ENCODE measurements at regions not wholly inside any gene's neighbourhood (a gene's known extent, or its start where the extent isn't known, plus 50 kb on each side); places are given as distances from the start of the nearest gene placed in this dataset.

GRCh38 chr5:89686081-89686765 is 723.3 kb downstream of the CETN3 start:
- Histone ChIP-seq H3K4me3 (no peak overlapping the region), H3K27me3 (no peaks in the 10 kb centered on the region), H3K36me3 (no peaks in the 10 kb centered on the region), H3K27ac (no peak overlapping the region), H3K4me1 (no peaks in the 10 kb centered on the region), H3K9me3 (no peaks in the 10 kb centered on the region)
- 22 to 29% methylated on average over 4 of the region's 4 CpGs for WGBS, 2 donors (ENCODE audit: low coverage in 1 of 2)
- DNase-seq: no peak
- TF ChIP-seq POLR2A (IDR thresholded peaks at IDR 0.05) (no peak), POLR2AphosphoS5 (IDR thresholded peaks at IDR 0.05) (no peak), CTCF (IDR thresholded peaks at IDR 0.05) (no peak), EP300 (IDR thresholded peaks at IDR 0.05; ENCODE audit: low read depth) (no peak)
- in situ Hi-C loops (cut with MboI; ENCODE audit: low pct_ligation_motif_present in 1 of 4, low pct_unique_long_range_greater_than_20kb in 1 of 4, low sequenced_read_pairs in 3 of 4) (no loop called here), intact Hi-C loops (cut with DNase I; ENCODE audit: low total_unique reads) (no loop called here)

GRCh38 chr5:89676634-89677033 is 732.9 kb downstream of the CETN3 start:
- Histone ChIP-seq H3K36me3 (no peaks in the 10 kb centered on the region), H3K27me3 (no peaks in the 10 kb centered on the region), H3K9me3 (no peaks in the 10 kb centered on the region), H3K27ac (no peak overlapping the region), H3K4me1 (no peaks in the 10 kb centered on the region), H3K4me3 (no peak overlapping the region)
- in situ Hi-C loops (cut with MboI; ENCODE audit: low pct_ligation_motif_present in 1 of 4, low pct_unique_long_range_greater_than_20kb in 1 of 4, low sequenced_read_pairs in 3 of 4) (no loop called here), intact Hi-C loops (cut with DNase I; ENCODE audit: low total_unique reads) (no loop called here)
- no peak for TF ChIP-seq EP300 (IDR thresholded peaks at IDR 0.05; ENCODE audit: low read depth)
- TF ChIP-seq CTCF (IDR thresholded peaks at IDR 0.05): no peak
- no peak for TF ChIP-seq POLR2A (IDR thresholded peaks at IDR 0.05)
- TF ChIP-seq POLR2AphosphoS5 (IDR thresholded peaks at IDR 0.05): no peak
- DNase-seq: no peak
- WGBS, 2 donors (ENCODE audit: low coverage in 1 of 2): 71% methylated on average over 2 of the region's 2 CpGs; no CpG with 5 or more reads in 1 of the 2 donors

GRCh38 chr5:89673019-89673418 is 736.5 kb downstream of the CETN3 start:
- Histone ChIP-seq H3K36me3 (no peaks in the 10 kb centered on the region), H3K9me3 (no peaks in the 10 kb centered on the region), H3K27ac (no peak overlapping the region), H3K4me1 (no peaks in the 10 kb centered on the region), H3K4me3 (no peak overlapping the region), H3K27me3 (no peaks in the 10 kb centered on the region)
- WGBS, 2 donors (ENCODE audit: low coverage in 1 of 2): 95 to 100% methylated on average over 1 of the region's 1 CpG
- intact Hi-C loops (cut with DNase I; ENCODE audit: low total_unique reads): no loop called here
- in situ Hi-C loops (cut with MboI; ENCODE audit: low pct_ligation_motif_present in 1 of 4, low pct_unique_long_range_greater_than_20kb in 1 of 4, low sequenced_read_pairs in 3 of 4): no loop called here
- TF ChIP-seq CTCF (IDR thresholded peaks at IDR 0.05) (no peak), POLR2AphosphoS5 (IDR thresholded peaks at IDR 0.05) (no peak), POLR2A (IDR thresholded peaks at IDR 0.05) (no peak), EP300 (IDR thresholded peaks at IDR 0.05; ENCODE audit: low read depth) (no peak)
- DNase-seq: no peak

- no peak for DNase-seq
- H3K4me1 ChIP-seq: no peaks in the 10 kb centered on the region
- no peaks in the 10 kb centered on the region for H3K36me3 ChIP-seq
- H3K27ac ChIP-seq: no peak overlapping the region
- H3K4me3 ChIP-seq: no peak overlapping the region
- no peaks in the 10 kb centered on the region for H3K9me3 ChIP-seq
- 71 to 79% methylated on average over 2 to 3 of the region's 3 CpGs for WGBS, 2 donors (ENCODE audit: low coverage in 1 of 2)
- H3K27me3 ChIP-seq: no peaks in the 10 kb centered on the region
- TF ChIP-seq EP300 (IDR thresholded peaks at IDR 0.05; ENCODE audit: low read depth) (no peak), POLR2AphosphoS5 (IDR thresholded peaks at IDR 0.05) (no peak), POLR2A (IDR thresholded peaks at IDR 0.05) (no peak), CTCF (IDR thresholded peaks at IDR 0.05) (no peak)
- in situ Hi-C loops (cut with MboI; ENCODE audit: low pct_ligation_motif_present in 1 of 4, low pct_unique_long_range_greater_than_20kb in 1 of 4, low sequenced_read_pairs in 3 of 4) (no loop called here), intact Hi-C loops (cut with DNase I; ENCODE audit: low total_unique reads) (no loop called here)
Observed at GRCh38 chr5:89668821-89669220, 740.7 kb downstream of the CETN3 start.
